DMS114 treated with DMSO at 0.1 percent for 48 hours (cell line): ENCODE measurements at regions not wholly inside any gene's neighbourhood (a gene's known extent, or its start where the extent isn't known, plus 50 kb on each side); places are given as distances from the start of the nearest gene placed in this dataset.
"Not testable (repeated sequence)": the region's sequence is repeated elsewhere in the genome, so short reads cannot be mapped to it uniquely, and the experiment has no call there.

Experiments
- DNase-seq: peaks from one replicate; lab custom pipeline; 2025; ENCODE audit not compliant: unreplicated experiment; lab: John Stamatoyannopoulos, UW

DNA sequence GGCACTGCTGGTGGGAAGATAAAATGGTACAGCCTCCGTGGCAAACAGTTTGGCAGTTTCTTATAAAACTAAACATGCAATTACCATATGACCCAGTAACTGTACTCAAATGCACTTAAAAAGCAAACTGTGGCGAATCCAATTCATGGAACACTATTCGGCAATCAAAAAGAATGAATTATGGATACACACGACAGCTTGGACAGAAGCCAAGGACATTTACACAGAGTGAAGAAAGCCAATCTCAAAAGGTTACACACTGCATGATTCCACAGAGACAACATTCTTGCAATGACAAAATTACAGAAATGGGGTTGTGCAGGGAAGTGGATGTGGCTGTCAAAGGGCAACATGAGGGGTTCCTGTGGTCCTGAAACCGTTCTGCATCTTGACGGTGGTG lies 122.1 kb upstream of the IQSEC1 start:
- DNase-seq: no peak

DNA sequence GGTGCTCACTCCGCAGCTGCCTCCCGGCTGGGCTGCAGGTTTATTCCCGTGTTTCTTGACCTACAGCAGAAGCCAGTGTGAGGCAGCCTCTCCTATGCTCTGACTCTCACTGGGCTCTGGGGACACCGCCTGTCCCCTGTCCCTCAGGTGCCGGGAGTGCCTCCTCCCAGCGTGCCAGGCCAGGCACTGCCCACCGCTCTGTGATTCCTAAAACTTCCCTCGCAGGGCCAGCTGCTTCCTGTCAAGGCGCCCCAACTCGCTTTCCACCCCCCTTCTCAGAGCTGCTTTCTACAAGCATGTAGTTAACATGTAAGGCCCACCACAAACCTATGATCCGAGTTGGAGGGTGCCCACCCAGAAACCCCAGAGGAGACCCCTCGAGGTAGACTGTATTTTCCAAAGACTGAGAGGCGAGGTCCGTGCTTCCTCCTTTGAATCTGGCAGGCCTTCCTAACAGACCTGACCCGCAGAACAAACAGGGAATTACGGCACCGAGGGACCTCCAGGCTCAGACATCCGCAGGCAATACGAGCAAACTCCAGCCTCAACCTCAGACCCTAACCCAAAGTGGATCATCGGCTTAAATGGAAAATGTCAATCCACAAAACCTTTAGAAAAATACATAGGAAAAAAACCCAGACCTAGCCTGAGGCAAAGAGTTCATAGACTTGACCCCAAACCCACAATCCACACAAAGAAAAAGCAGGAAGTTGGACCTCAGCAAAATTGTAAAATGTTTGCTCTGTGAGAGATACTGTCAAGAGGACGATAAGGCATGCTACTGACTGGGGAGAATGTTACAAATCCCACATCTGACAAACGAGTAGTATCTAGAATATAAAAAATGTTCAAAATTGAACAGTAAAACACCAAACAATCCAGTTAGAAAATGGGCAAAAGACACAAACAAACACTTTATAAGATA lies 121.3 kb upstream of the IQSEC1 start:
- no peak for DNase-seq

DNA sequence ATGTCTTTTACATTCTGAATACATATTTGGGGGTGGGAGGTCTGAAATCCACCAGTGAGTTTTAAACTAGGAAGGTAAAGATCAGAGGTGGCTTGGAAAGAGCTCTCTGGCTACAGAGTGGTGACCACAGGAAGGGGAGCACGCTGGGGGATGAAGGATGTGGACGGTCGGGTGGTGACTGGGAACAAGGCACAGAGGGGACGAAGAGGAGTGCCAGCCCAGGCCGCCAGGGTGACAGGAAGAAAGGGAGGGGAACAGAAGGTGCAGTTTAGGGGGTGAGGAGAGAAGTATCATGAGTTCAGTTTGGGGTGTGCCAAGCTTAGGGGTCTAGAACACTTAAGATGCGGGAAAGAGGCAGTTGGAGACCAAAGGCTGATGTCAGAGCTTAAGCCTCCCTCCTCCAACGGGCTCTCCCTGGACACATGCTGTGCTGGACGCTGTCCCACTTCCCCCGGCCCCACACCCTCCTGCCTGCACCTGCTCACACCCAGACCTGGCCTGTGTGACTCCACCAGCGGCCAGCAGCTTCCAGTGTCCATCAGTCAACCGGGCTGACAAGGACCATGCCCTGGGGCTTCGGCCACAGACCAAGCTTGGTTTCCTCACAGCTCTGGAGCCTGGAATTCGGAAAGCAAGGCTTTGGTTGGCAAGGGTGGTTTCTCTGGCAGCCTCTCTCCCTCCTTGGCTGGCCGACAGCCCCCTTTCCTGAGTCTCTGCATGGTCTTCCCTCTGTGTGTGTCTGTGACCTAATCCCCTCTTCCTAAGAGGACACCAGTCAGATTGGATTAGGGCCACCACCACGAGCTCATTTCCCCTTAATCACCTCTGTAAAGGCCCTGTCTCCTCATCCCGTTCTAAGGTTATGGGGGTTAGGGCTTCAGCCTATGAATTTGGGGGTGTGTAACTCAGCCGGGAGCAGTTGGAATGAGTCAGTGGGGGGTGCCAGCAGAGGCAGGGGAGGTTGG lies 120.4 kb upstream of the IQSEC1 start:
- DNase-seq: no peak

DNA sequence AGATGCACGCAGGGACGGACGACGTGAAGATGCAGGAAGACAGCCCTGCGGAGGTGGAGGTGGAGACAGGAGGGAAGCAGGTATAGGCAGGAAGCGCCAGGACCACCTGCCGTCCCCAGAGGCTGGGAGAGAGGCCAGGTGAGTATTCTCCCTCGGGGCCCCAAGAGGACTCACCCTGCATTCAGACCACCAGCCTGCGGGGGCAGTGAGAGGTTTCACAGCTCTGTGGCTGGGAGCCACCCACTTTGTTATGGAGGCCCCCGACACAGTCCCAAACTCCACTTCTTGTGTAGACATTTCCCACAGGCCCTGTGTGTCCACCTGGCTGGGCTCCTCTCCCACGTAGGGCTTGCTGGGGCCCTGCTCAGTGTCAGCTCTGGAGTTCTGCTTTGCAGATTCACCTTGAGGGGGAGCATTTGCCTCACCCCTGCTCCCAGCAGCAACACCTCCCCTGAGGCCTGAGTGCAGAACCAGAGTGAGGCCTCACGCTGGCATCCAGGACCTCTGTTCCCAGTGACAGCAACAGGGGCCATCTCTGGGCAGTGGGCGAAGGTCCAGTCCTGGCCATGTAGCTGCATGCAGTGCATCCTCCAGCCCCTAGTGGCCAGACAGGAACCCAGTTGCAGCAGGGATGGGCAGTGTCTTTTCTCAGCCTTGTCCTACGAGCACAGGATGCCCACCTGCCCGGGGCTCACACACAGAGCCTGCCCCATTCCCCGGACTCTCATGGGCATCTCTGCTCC lies 119.4 kb upstream of the IQSEC1 start:
- DNase-seq: no peak

DNA sequence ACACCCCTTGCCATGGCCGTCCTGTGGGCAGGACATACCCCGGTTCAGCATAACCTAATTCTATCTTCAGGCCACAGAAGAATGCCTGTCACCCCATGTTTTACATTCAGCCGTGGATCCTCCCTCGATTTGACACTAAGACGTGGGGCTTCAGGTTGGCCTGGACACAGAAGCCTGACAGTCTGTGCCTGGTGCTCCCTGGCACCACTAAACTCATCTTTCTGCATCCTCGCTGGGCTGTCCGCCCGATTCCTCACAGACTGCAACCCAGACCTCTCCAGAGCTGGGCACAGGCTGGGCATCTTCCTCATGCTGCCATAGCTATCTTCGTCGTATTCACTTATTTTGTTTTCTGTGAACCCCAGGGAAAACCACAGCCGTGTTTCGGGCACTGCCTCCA lies 117.8 kb upstream of the IQSEC1 start:
- DNase-seq: no peak

DNA sequence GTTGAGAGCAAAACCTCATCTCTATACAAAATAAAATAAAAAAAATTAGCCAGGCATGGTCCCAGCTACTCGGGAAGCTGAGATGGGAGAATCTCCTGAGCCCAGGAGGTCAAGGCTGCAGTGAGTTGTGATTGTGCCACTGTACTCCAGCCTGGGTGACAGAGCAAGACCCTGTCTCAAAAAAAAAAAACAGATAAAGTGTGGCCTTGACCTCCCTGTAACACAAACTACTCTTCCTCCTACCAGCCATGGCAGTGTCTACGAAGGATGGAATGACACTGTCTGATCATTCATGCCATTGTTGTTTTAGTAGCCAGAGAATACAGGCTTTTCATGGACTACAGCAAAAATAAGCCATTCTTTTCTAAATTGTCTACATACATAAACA lies 117.1 kb upstream of the IQSEC1 start:
- no peak for DNase-seq

DNA sequence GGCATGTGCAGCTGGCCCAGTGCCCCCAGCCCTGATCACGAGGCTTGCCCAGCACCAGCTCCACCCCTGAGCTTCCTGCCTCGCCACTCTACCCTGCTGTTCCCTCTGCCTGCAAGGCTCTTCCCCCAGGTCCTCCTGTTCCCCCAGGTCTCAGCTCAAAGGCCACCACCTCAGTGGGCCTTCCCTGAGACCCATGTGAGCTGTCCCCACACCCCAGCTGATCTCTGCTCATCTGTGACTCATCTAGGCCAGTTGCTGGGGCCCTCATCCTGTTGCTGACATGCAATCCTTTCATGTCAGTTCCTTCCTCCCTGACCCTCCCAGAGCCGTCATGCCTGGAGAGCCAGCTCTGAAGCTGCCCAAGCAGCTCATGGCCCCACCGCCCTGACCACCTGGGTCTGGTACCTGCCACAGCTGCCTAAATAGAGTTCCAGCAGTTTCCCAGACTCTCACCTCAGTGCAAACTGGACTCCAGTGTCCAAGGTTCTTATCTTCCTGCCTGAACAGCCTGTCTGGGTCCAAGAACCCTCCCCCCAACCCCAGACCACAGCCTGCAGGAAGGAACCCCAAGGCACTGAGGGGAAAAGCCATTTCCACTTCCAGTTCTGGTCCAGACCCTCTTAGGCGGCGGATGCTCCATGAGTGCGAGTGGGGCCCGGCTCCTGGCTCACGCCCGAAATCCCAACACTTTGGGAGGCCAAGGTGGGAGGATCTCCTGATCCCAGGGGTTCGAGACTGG lies 116.6 kb upstream of the IQSEC1 start:
- DNase-seq: no peak

DNA sequence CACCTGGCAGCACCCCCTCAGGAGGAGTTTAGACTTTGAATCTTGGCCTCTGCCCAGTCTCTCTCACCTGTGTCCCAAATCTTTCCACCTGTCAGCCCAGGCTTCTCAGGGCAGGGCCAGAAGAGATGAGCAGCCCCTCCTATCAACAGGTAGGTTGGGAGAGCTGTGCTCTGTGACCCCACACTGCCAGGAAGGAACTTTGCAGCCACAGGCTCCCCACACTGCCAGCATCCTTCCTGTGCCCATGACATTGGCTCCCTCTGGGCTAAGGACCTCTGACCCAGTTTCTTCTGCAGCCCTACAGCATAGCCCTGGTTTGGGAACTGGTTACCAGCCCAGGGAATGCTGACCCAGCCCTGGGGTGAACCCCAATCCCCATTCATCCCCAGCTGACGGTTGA lies 115.7 kb upstream of the IQSEC1 start:
- no peak for DNase-seq

DNA sequence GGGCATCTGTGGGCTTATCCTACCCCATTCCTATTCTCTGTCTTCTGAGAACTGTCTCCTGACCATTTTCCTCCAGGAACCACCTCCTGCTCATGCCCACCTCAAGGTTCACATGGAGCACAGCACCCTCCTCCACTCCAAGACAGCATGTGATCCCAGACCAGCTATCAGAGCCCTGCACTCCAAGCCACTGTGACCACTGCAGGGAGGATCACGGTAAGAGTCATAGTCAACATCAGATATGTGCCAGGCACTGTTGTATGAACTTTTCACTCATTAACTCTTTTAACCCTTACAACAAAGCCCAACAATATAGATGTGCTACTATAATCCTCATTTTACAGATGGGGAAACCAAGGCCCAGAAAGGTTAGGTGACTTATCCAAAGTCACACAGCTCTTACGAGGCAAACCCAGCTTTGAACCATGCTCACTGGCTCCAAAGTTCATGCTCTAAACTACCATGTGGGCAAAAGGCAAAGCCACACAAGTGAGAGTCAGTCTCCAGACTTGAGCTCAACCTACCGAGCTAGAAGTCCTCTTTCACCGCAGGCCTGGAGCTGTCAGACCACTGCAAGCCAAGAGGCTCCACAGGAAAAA lies 115.1 kb upstream of the IQSEC1 start:
- DNase-seq: no peak

DNA sequence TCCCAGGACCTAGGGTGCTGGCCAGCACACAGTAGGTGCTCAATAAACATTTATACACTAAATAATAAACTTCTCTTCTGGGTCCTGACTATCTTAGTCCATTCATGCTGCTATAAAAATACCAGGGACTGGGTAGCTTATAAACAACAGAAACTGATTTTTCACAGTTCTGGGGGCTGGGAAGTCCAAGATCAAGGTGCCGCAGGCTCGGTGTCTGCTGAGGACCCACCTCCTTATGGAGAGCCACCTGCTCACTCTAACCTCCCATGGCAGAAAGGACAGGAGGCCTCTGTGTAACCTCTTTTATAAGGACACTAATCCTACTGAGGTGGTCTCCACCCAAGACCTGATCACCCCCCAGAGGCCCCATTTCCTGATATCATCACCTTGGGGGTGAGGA lies 114.4 kb upstream of the IQSEC1 start:
- no peak for DNase-seq

DNA sequence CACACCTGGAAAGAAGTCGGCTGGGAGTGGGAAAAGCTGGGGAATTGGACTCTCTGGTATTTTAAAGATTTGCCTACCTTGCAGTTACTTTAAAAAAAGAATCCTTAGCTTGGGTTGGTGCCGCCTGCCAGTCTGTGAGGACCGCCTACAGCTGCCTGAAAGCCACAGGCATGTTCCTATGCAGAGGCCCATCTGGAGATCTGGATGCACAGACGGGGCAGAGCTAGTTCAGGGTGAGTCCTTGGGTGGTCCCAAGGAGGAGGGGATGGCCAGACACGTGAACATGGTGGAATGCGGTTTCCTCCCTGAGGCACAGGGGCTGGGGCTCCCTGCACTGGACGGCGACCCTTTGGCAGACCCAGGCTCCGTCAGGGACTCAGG lies 113.2 kb upstream of the IQSEC1 start:
- no peak for DNase-seq

DNA sequence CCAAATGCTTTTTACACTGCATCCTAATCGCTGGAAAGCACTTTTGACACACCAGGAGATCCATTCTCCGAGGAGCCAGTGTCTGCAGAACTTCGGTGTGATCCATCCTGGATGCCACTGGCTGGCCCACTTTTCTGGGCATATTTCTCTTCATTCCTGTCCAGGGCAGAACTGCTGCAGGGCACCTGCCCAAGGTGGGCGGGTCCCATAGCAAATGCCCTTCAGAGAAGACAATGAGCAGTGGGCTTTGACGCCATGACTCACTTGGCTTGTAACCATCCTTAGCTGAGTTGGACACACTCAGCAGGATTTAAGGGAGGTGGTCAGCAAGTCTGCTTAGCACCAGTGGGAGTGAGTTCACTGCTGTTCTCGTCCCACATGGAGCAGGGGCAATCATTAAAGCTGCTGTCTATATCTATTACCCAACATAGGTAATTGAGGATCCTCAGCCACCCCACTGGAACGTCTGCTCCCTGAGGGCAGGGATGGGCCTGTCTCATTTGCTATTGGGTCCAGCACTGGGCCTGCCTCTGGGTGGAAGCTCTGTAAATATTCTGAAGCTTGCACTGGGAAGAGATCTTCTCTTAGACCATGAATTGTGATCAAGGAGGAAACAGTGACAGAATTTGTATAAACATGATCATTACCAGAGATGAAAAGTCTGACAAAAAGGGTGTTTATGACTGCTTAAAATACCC lies 112.7 kb upstream of the IQSEC1 start:
- DNase-seq: no peak

DNA sequence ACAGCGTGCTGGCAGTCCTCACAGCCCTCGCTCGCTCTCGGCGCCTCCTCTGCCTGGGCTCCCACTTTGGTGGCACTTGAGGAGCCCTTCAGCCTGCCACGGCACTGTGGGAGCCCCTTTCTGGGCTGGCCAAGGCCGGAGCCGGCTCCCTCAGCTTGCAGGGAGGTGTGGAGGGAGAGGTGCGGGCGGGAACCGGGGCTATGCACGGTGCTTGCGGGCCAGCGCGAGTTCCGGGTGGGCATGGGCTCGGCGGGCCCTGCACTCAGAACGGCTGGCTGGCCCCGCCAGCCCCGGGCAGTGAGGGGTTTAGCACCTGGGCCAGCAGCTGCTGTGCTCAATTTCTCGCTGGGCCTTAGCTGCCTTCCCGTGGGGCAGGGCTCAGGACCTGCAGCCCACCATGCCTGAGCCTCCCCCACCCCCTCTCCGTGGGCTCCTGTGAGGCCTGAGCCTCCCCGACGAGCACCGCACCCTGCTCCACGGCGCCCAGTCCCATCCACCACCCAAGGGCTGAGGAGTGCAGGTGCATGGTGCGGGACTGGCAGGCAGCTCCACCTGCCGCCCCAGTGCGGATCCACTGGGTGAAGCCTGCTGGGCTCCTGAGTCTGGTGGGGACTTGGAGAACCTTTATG lies 106.5 kb upstream of the IQSEC1 start:
- DNase-seq: not testable (repeated sequence)

DNA sequence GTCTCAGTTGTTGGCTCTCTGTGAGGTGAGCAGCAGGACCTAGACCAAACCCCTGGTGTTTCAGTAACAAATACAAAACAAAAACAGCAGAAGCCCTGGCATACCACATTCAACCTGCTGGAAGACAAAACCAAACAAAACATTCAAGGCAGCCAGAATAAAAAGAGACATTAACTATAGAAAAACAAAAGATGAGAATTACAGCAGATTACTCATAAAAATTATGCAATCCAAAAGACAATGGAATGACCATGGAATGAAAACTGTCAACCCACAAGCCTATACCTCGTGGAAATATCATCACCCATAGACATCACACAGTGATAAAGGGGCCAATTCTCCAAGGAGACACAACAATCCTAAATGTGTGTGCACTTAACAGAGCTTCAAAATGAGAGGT lies 106.0 kb upstream of the IQSEC1 start:
- DNase-seq: no peak

DNA sequence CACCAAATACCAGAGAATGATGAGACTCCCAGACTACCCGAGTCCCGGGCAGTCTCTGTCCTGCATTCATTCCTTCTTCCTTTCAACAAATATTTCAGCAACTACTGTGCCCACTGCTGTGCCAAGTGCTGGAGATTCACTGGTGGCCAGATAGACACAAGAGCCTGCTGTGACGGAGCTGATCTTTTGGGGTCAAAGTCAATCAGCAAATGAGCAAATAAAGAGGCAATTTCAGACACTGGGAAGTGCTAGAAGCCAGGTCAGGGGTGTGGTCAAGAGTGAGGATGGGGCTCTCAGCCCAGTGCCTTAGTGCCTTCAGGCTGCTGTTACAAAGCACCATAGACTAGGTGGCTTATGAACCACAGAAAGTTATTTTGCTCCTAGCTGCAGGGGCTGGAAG lies 104.9 kb upstream of the IQSEC1 start:
- no peak for DNase-seq

DNA sequence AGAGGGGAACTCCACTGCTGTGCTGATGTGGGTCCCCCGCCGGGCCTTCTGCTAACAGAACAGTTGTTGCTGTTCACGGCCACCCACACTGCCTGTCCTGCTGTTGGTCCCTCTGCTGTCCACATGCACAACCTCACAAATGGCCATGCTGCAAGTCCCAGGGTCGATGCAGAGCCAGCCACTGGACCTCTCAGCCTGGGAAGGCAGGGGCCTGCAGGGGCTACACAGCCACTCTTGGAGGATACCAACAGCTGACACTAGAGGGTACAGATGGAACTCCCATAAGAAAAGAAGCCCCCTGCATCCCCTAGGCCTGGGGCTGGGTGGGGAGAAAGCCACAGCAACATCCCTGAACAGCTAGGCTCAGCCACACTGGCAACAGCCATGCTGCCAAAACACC lies 104.4 kb upstream of the IQSEC1 start:
- DNase-seq: no peak

DNA sequence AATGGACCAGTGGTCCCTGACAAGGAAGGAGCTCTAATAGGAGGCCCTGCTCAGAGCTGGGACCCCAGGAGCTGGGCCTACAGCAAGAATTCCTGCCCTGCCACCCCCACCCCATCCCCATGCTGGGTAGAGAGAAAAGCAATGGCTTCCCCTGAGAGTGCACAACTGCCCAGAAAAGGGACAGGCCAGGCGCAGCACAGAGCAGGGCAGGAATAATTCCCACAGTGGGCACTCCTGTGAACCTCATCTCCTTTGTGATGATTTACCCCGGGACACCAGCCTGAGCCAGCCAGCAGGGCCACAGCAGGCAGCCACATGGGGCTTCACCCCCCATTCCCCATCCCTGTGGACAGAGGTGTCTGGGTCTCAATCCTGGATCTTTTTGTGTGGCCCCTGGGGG lies 104.0 kb upstream of the IQSEC1 start:
- no peak for DNase-seq

DNA sequence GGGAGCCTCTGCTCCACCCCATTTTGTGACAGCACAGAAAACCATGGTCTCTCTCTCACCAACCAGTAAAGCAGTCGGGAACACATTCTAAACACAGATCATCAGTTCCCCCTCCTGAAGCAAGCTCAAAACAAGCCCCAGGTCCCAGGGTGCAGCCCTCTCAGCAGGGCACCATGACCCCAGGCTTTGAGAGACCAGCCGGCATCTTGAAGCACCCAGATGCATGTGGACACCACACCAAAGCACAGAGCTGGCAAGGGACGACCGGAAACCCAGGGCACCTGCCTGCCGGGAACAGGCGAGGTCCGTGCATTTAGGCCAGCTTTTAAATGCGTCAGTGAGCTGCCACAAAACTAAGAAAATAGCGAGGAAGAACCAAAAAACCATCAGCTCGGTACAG lies 103.2 kb upstream of the IQSEC1 start:
- DNase-seq: no peak

DNA sequence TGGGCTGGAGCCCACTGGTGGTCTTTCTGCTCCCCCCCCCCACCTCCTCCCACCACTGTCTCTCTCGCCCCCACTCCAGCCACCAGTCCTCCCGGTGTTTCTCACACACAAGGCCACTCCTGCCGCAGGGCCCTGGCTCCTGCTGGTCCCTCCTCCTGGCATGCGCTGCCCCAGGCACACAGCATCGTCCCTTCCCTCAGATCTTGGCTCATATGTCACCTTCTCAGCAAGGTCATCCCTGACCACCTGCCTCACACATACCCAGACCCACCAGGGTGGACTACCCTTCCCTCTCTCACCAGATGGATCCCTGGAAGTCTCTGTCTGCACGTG lies 101.5 kb upstream of the IQSEC1 start:
- no peak for DNase-seq
